ENCODE measurements at regions not wholly inside any gene's neighbourhood (a gene's known extent, or its start where the extent isn't known, plus 50 kb on each side); places are given as distances from the start of the nearest gene placed in this dataset.
"Not testable (repeated sequence)": the region's sequence is repeated elsewhere in the genome, so short reads cannot be mapped to it uniquely, and the experiment has no call there.

- FAIRE-seq (no peak), ATAC-seq (no peak), DNase-seq (ENCODE audit: low read depth in 1 of 2, low spot score in 1 of 2) (no peak)
- TF ChIP-seq E2F6 (IDR thresholded peaks at IDR 0.05; ENCODE audit: borderline replicate concordance, low read depth), result no peak
- no peak for TF ChIP-seq SMC3 (IDR thresholded peaks at IDR 0.05)
- TF ChIP-seq CHD2 (IDR thresholded peaks at IDR 0.05; ENCODE audit: low read length, partially characterized antibody), result no peak
- no peak for TF ChIP-seq GATA3 (IDR thresholded peaks at IDR 0.05; ENCODE audit: borderline replicate concordance)
- TF ChIP-seq CBX2 (IDR thresholded peaks at IDR 0.05; ENCODE audit: borderline replicate concordance, low read depth), result no peak
- no peak for TF ChIP-seq HOXB5 (CRISPR knock-in tag; IDR thresholded peaks at IDR 0.05)
- no peak for TF ChIP-seq USF2 (IDR thresholded peaks at IDR 0.05)
- TF ChIP-seq RFX5 (IDR thresholded peaks at IDR 0.05), result no peak
- TF ChIP-seq CTCF (IDR thresholded peaks at IDR 0.05), result no peak
- no peak for TF ChIP-seq NR3C1 (IDR thresholded peaks at IDR 0.05)
- TF ChIP-seq JUNB (IDR thresholded peaks at IDR 0.05), result no peak
- TF ChIP-seq NPAS2 (CRISPR knock-in tag; IDR thresholded peaks at IDR 0.05; ENCODE audit: borderline replicate concordance), result no peak
- no peak for TF ChIP-seq FOSB (CRISPR knock-in tag; IDR thresholded peaks at IDR 0.05)
- TF ChIP-seq REST (IDR thresholded peaks at IDR 0.05), result no peak
- no peak for TF ChIP-seq EHF (CRISPR knock-in tag; IDR thresholded peaks at IDR 0.05)
- TF ChIP-seq KDM5A (IDR thresholded peaks at IDR 0.05), result no peak
- TF ChIP-seq HES2 (IDR thresholded peaks at IDR 0.05), result no peak
- TF ChIP-seq PBX3 (IDR thresholded peaks at IDR 0.05), result no peak
- no peak for TF ChIP-seq CEBPB (IDR thresholded peaks at IDR 0.05)
- TF ChIP-seq BHLHE40 (IDR thresholded peaks at IDR 0.05; ENCODE audit: low read depth, low read length), result no peak
- WGBS (ENCODE audit: missing lambda C conversion rate), result 24% methylated on average over 5 of the region's 5 CpGs
- CTCF ChIA-PET, result interaction anchor here (1.6 kb wide), 1 partner anchor 260 kb away, joined by 3 read pairs; no protein-coding TSS in a partner anchor
- POLR2A ChIA-PET, result no interaction called here
- Histone ChIP-seq H3K4me1 (no peaks in the 10 kb centered on the region), H3K27ac (no peak overlapping the region), H3K9me3 (no peaks in the 10 kb centered on the region), H3K4me2 (no peak overlapping the region), H3K4me3 (no peak overlapping the region)
These were observed 82.4 kb downstream of the TRIM43 start for GRCh38 chr2:95674186-95674585.

- H3K4me2 ChIP-seq; H3K4me1 ChIP-seq; DNase-seq (ENCODE audit: low read depth in 1 of 2, low spot score in 1 of 2); FAIRE-seq; ATAC-seq; H3K27ac ChIP-seq; POLR2A ChIA-PET; CTCF ChIA-PET; H3K4me3 ChIP-seq; H3K9me3 ChIP-seq: not testable (repeated sequence)
- WGBS (ENCODE audit: missing lambda C conversion rate), result 5% methylated on average over 1 of the region's 1 CpG
These were observed 84.8 kb downstream of the TRIM43 start for GRCh38 chr2:95676573-95676972.
